ENCODE measurements at regions not wholly inside any gene's neighbourhood (a gene's known extent, or its start where the extent isn't known, plus 50 kb on each side); places are given as distances from the start of the nearest gene placed in this dataset.

GRCh38 chr18:41719808-41720207, 235.2 kb upstream of the PIK3C3 start:
- Histone ChIP-seq H3K4me3 (ENCODE audit: low read depth, low read length, poor library complexity, severe bottlenecking) (no peak overlapping the region), H3K27me3 (ENCODE audit: insufficient read depth, low read length) (no peaks in the 10 kb centered on the region), H3K9me3 (ENCODE audit: low read length) (no peaks in the 10 kb centered on the region), H3K27ac (ENCODE audit: low read depth, low read length, poor library complexity, severe bottlenecking) (no peak overlapping the region), H3K4me1 (ENCODE audit: insufficient read depth, low read length, severe bottlenecking) (no peaks in the 10 kb centered on the region), H3K9me2 (ENCODE audit: low read depth, low read length) (no peaks in the 10 kb centered on the region), H3K4me2 (ENCODE audit: low read length) (no peak overlapping the region), H3K36me3 (ENCODE audit: insufficient read depth, low read length) (no peaks in the 10 kb centered on the region), H4K20me1 (ENCODE audit: insufficient read depth, low read length) (no peaks in the 10 kb centered on the region), H3F3A (ENCODE audit: insufficient read depth, low read length) (no peaks in the 10 kb centered on the region), H3K9ac (ENCODE audit: low read length) (no peak overlapping the region), H2AFZ (ENCODE audit: low read length) (no peak overlapping the region), H3K79me2 (ENCODE audit: insufficient read depth, low read length) (no peaks in the 10 kb centered on the region)
- no peak for TF ChIP-seq CTCF (IDR thresholded peaks at IDR 0.05; ENCODE audit: low read length)
- no peak for TF ChIP-seq EZH2 (IDR thresholded peaks at IDR 0.05; ENCODE audit: borderline replicate concordance, low read length)

- no peak for TF ChIP-seq CTCF (IDR thresholded peaks at IDR 0.05; ENCODE audit: low read length)
- TF ChIP-seq EZH2 (IDR thresholded peaks at IDR 0.05; ENCODE audit: borderline replicate concordance, low read length): no peak
- Histone ChIP-seq H3K36me3 (ENCODE audit: insufficient read depth, low read length) (no peaks in the 10 kb centered on the region), H4K20me1 (ENCODE audit: insufficient read depth, low read length) (no peaks in the 10 kb centered on the region), H3K79me2 (ENCODE audit: insufficient read depth, low read length) (no peaks in the 10 kb centered on the region), H3K27me3 (ENCODE audit: insufficient read depth, low read length) (no peaks in the 10 kb centered on the region), H3K9ac (ENCODE audit: low read length) (no peak overlapping the region), H3K9me2 (ENCODE audit: low read depth, low read length) (no peaks in the 10 kb centered on the region), H3K27ac (ENCODE audit: low read depth, low read length, poor library complexity, severe bottlenecking) (no peak overlapping the region), H2AFZ (ENCODE audit: low read length) (no peak overlapping the region), H3K4me3 (ENCODE audit: low read depth, low read length, poor library complexity, severe bottlenecking) (no peak overlapping the region), H3K4me1 (ENCODE audit: insufficient read depth, low read length, severe bottlenecking) (no peaks in the 10 kb centered on the region), H3K9me3 (ENCODE audit: low read length) (no peaks in the 10 kb centered on the region), H3F3A (ENCODE audit: insufficient read depth, low read length) (no peaks in the 10 kb centered on the region), H3K4me2 (ENCODE audit: low read length) (no peak overlapping the region)
These were observed 240.2 kb upstream of the PIK3C3 start for GRCh38 chr18:41714872-41715271.

- Histone ChIP-seq H3K4me1 (ENCODE audit: insufficient read depth, low read length, severe bottlenecking) (no peaks in the 10 kb centered on the region), H3K9ac (ENCODE audit: low read length) (no peak overlapping the region), H4K20me1 (ENCODE audit: insufficient read depth, low read length) (no peaks in the 10 kb centered on the region), H3F3A (ENCODE audit: insufficient read depth, low read length) (no peaks in the 10 kb centered on the region), H3K4me3 (ENCODE audit: low read depth, low read length, poor library complexity, severe bottlenecking) (no peak overlapping the region), H2AFZ (ENCODE audit: low read length) (no peak overlapping the region), H3K27me3 (ENCODE audit: insufficient read depth, low read length) (no peaks in the 10 kb centered on the region), H3K36me3 (ENCODE audit: insufficient read depth, low read length) (no peaks in the 10 kb centered on the region), H3K9me2 (ENCODE audit: low read depth, low read length) (no peaks in the 10 kb centered on the region), H3K27ac (ENCODE audit: low read depth, low read length, poor library complexity, severe bottlenecking) (no peak overlapping the region), H3K4me2 (ENCODE audit: low read length) (no peak overlapping the region), H3K79me2 (ENCODE audit: insufficient read depth, low read length) (no peaks in the 10 kb centered on the region), H3K9me3 (ENCODE audit: low read length) (no peaks in the 10 kb centered on the region)
- TF ChIP-seq CTCF (IDR thresholded peaks at IDR 0.05; ENCODE audit: low read length) (no peak), EZH2 (IDR thresholded peaks at IDR 0.05; ENCODE audit: borderline replicate concordance, low read length) (no peak)
These were observed 240.8 kb upstream of the PIK3C3 start for GRCh38 chr18:41713969-41714825.
